Spleen (tissue), 7 donors: ENCODE measurements at regions not wholly inside any gene's neighbourhood (a gene's known extent, or its start where the extent isn't known, plus 50 kb on each side); places are given as distances from the start of the nearest gene placed in this dataset.

Experiments used
- POLR2A ChIP-seq, 3 donors: fragments of 450-650 bp; IDR thresholded peaks; one replicate each; pipeline ENCODE4 v1.5.1; 2017; ENCODE audit warnings: antibody characterized with exemption in 3 of 3, mild to moderate bottlenecking in 1 of 3
- TF ChIP-seq, protein P1 (sequence below), 11 experiments: fragments of 200-600 bp in 7 of 11; fragments of 450-650 bp in 4 of 11; sonication (generic) in 4 of 11; IDR thresholded peaks in 8 of 11; conservative IDR thresholded peaks in 3 of 11; 1 replicate in 7 of 11; 2 replicates in 4 of 11; pipeline versions ENCODE4 v1.4.0 to v1.8.0; 2016 to 2021; ENCODE audit warnings: antibody characterized with exemption in 11 of 11, inconsistent platforms in 4 of 11, mild to moderate bottlenecking in 1 of 11
- donor health status: DM: no; HTN: no; CAD: no; lungs with moderate emphysema.
- donor health status: DM: no; HTN: no; CAD: no.
- donor health status: DM: no; HTN: no; CAD: no.

DNA sequence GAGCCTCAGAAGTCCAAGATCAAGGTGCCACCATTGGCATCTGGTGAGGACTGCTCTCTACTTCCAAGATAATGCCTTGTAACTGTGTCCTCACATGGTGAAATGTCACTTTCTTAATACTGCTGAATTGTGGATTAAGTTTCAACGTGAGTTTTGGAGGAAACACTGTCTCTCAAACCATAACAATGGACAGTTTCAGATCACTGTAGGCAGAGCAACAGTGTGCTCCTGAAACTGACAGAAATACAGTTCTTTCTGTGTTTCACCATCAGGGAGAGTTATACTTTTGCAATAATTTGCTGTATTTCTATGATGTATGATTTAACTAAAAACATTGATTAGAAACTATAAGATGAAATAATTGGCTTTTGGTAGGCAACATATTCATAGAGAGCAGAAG lies 1780.5 kb upstream of the CDH6 start:
- TF ChIP-seq, protein P1, sequence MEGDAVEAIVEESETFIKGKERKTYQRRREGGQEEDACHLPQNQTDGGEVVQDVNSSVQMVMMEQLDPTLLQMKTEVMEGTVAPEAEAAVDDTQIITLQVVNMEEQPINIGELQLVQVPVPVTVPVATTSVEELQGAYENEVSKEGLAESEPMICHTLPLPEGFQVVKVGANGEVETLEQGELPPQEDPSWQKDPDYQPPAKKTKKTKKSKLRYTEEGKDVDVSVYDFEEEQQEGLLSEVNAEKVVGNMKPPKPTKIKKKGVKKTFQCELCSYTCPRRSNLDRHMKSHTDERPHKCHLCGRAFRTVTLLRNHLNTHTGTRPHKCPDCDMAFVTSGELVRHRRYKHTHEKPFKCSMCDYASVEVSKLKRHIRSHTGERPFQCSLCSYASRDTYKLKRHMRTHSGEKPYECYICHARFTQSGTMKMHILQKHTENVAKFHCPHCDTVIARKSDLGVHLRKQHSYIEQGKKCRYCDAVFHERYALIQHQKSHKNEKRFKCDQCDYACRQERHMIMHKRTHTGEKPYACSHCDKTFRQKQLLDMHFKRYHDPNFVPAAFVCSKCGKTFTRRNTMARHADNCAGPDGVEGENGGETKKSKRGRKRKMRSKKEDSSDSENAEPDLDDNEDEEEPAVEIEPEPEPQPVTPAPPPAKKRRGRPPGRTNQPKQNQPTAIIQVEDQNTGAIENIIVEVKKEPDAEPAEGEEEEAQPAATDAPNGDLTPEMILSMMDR (IDR thresholded peaks at IDR 0.05 in 8 of 11, conservative IDR thresholded peaks at IDR 0.05 in 3 of 11) = no peak
- no peak for TF ChIP-seq POLR2A (IDR thresholded peaks at IDR 0.05)
